HL-60 (cell line): ENCODE measurements at regions not wholly inside any gene's neighbourhood (a gene's known extent, or its start where the extent isn't known, plus 50 kb on each side); places are given as distances from the start of the nearest gene placed in this dataset.
A peak's percentile ranks its signal among the peaks of the same experiment; 100 is the strongest.

Experiments
- DNase-seq, 2 experiments: peaks; one replicate each; pipeline ENCODE4 v3.0.0-alpha.2; 2010 to 2020; ENCODE audit warnings: low read depth in 1 of 2, low spot score in 1 of 2
- H3K27ac ChIP-seq: fragments of 250-450 bp; sonication (Bioruptor Pico); replicated peaks from 2 replicates; pipeline ENCODE4 v1.5.1; 2020; ENCODE audit warnings: mild to moderate bottlenecking, moderate library complexity
- H3K27me3 ChIP-seq: fragments of 250-450 bp; sonication (Bioruptor Pico); 2 replicates; pipeline ENCODE4 v1.5.1; 2021; ENCODE audit warnings: mild to moderate bottlenecking, moderate library complexity; ENCODE audit not compliant: insufficient read depth, poor library complexity, severe bottlenecking
- H3K4me3 ChIP-seq: replicated peaks from 2 replicates; pipeline ENCODE4 v1.5.1; 2011; ENCODE audit warnings: mild to moderate bottlenecking, control low read depth, low read length; ENCODE audit not compliant: insufficient read depth
- GABPA ChIP-seq: IDR thresholded peaks from 2 replicates; pipeline ENCODE4 v1.6.1; 2012; ENCODE audit warnings: low read depth
- POLR2AphosphoS5 ChIP-seq: IDR thresholded peaks from 2 replicates; pipeline ENCODE4 v1.6.1; 2012; ENCODE audit warnings: low read depth
- SPI1 ChIP-seq: IDR thresholded peaks from 2 replicates; pipeline ENCODE4 v1.6.1; 2012; ENCODE audit warnings: low read depth, mild to moderate bottlenecking, borderline replicate concordance
- TF ChIP-seq, protein P1 (sequence below): IDR thresholded peaks from 2 replicates; pipeline ENCODE4 v1.6.1; 2012; ENCODE audit warnings: low read depth; ENCODE audit not compliant: insufficient replicate concordance
- TF ChIP-seq, protein P2 (sequence below): IDR thresholded peaks from one replicate; pipeline ENCODE4 v1.5.1; 2011; ENCODE audit warnings: low read length, control low read depth, inconsistent platforms; ENCODE audit not compliant: insufficient read depth

DNA sequence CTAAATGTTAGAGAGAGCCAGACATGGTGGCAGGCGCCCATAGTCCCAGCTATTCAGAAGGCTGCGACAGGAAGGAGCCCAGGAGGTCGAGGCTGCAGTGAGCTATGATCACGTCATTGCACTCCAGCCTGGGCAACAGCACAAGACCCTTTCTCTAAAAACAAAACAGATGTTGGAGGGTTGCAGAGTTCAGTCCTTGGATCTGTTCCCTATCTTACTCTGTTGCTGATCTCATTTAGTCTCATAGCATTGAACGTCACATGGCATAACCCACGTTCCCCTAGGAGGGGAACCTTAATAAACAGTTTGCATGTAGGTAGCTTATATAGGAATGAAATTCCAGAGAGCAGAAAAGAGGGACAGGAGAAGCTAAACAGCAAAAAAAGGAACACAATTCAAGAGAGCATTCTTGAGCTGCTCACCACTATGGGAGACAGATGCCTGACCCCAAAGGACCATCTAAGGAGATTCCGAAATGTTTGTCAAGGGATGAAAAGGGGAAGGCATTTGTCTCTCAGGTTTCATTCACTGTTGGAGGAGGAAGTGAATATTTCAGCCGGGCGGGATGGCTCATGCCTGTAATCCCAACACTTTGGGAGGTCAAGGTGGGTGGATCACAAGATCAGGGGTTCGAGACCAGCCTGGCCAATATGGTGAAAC lies 54.6 kb upstream of the PIM1 start:
- DNase-seq, result no peak
- TF ChIP-seq SPI1, result peak; percentile 84
- no peak for TF ChIP-seq GABPA
- TF ChIP-seq, protein P1, sequence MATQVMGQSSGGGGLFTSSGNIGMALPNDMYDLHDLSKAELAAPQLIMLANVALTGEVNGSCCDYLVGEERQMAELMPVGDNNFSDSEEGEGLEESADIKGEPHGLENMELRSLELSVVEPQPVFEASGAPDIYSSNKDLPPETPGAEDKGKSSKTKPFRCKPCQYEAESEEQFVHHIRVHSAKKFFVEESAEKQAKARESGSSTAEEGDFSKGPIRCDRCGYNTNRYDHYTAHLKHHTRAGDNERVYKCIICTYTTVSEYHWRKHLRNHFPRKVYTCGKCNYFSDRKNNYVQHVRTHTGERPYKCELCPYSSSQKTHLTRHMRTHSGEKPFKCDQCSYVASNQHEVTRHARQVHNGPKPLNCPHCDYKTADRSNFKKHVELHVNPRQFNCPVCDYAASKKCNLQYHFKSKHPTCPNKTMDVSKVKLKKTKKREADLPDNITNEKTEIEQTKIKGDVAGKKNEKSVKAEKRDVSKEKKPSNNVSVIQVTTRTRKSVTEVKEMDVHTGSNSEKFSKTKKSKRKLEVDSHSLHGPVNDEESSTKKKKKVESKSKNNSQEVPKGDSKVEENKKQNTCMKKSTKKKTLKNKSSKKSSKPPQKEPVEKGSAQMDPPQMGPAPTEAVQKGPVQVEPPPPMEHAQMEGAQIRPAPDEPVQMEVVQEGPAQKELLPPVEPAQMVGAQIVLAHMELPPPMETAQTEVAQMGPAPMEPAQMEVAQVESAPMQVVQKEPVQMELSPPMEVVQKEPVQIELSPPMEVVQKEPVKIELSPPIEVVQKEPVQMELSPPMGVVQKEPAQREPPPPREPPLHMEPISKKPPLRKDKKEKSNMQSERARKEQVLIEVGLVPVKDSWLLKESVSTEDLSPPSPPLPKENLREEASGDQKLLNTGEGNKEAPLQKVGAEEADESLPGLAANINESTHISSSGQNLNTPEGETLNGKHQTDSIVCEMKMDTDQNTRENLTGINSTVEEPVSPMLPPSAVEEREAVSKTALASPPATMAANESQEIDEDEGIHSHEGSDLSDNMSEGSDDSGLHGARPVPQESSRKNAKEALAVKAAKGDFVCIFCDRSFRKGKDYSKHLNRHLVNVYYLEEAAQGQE, result no peak
- no peaks in the 10 kb centered on the region for H3K27me3 ChIP-seq
- H3K27ac ChIP-seq, result no peak overlapping the region
- no peak overlapping the region for H3K4me3 ChIP-seq

GRCh38 chr6:37116326-37116725 lies 53.6 kb upstream of the PIM1 start:
- no peak overlapping the region for H3K4me3 ChIP-seq
- no peak overlapping the region for H3K27ac ChIP-seq
- DNase-seq, result no peak
- TF ChIP-seq, protein P2, sequence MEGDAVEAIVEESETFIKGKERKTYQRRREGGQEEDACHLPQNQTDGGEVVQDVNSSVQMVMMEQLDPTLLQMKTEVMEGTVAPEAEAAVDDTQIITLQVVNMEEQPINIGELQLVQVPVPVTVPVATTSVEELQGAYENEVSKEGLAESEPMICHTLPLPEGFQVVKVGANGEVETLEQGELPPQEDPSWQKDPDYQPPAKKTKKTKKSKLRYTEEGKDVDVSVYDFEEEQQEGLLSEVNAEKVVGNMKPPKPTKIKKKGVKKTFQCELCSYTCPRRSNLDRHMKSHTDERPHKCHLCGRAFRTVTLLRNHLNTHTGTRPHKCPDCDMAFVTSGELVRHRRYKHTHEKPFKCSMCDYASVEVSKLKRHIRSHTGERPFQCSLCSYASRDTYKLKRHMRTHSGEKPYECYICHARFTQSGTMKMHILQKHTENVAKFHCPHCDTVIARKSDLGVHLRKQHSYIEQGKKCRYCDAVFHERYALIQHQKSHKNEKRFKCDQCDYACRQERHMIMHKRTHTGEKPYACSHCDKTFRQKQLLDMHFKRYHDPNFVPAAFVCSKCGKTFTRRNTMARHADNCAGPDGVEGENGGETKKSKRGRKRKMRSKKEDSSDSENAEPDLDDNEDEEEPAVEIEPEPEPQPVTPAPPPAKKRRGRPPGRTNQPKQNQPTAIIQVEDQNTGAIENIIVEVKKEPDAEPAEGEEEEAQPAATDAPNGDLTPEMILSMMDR, result no peak
- TF ChIP-seq POLR2AphosphoS5 (no peak), SPI1 (no peak), GABPA (no peak)
- TF ChIP-seq, protein P1, result no peak
- no peaks in the 10 kb centered on the region for H3K27me3 ChIP-seq

- TF ChIP-seq, protein P2, result no peak
- TF ChIP-seq, protein P1, result no peak
- TF ChIP-seq POLR2AphosphoS5, result no peak
- TF ChIP-seq SPI1, result no peak
- no peak for TF ChIP-seq GABPA
- DNase-seq, result no peak
- Histone ChIP-seq H3K27me3 (no peaks in the 10 kb centered on the region), H3K4me3 (no peak overlapping the region), H3K27ac (no peak overlapping the region)
Observed at GRCh38 chr6:37119387-37119886, 50.5 kb upstream of the PIM1 start.
